SK-N-MC (cell line): ENCODE measurements at regions not wholly inside any gene's neighbourhood (a gene's known extent, or its start where the extent isn't known, plus 50 kb on each side); places are given as distances from the start of the nearest gene placed in this dataset.

Experiments used
- EZH2 ChIP-seq: fragments of 200-600 bp; sonication (generic); IDR thresholded peaks from one replicate; pipeline ENCODE4 v1.6.1; 2017; ENCODE audit warnings: antibody characterized with exemption
- POLR2AphosphoS5 ChIP-seq: IDR thresholded peaks from 2 replicates; pipeline ENCODE4 v1.6.1; 2012; ENCODE audit warnings: mild to moderate bottlenecking, low read depth, low read length, borderline replicate concordance

DNA sequence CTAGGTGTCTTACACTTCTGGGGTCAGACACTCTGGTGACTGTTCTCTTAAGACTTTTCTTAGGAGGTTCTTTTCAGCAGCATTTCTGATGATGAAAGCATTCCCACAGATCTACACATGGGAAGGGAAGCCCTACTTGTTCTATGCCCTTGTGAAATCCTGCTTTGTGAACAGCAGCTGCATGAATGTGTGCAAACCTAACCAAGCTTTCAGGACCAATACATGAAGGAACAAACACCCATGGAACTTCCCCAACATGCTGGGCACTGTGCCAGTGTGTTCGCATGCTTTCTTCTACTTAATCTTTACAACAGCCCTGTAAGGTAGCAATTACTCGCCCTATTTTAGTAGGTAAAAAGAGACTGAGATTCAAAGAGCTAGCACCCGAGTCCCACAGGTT is 439.9 kb upstream of the KLF4 start:
- TF ChIP-seq POLR2AphosphoS5: no peak
- TF ChIP-seq EZH2: no peak
